ENCODE measurements at regions not wholly inside any gene's neighbourhood (a gene's known extent, or its start where the extent isn't known, plus 50 kb on each side); places are given as distances from the start of the nearest gene placed in this dataset.

- DNase-seq (ENCODE audit: low read depth) = no peak
Observed at GRCh38 chr16:80081846-80082245, 458.9 kb upstream of the DYNLRB2 start.

- DNase-seq (ENCODE audit: low read depth) = no peak
Observed at GRCh38 chr16:80080287-80080851, 460.4 kb upstream of the DYNLRB2 start.

- no peak for DNase-seq (ENCODE audit: low read depth)
Observed at GRCh38 chr16:80079072-80079471, 461.7 kb upstream of the DYNLRB2 start.

GRCh38 chr16:80077696-80078095 lies 463.1 kb upstream of the DYNLRB2 start:
- no peak for DNase-seq (ENCODE audit: low read depth)

- DNase-seq (ENCODE audit: low read depth) = no peak
Observed at GRCh38 chr16:80074329-80074728, 466.5 kb upstream of the DYNLRB2 start.

GRCh38 chr16:80071964-80072456 lies 468.8 kb upstream of the DYNLRB2 start:
- DNase-seq (ENCODE audit: low read depth) = no peak

GRCh38 chr16:80066805-80067580 lies 466.5 kb upstream of the MAF start:
- DNase-seq (ENCODE audit: low read depth) = no peak

GRCh38 chr16:80065541-80065940 lies 465.0 kb upstream of the MAF start:
- no peak for DNase-seq (ENCODE audit: low read depth)

- no peak for DNase-seq (ENCODE audit: low read depth)
Observed at GRCh38 chr16:80063713-80064069, 463.2 kb upstream of the MAF start.

GRCh38 chr16:80063031-80063712 lies 462.6 kb upstream of the MAF start:
- DNase-seq (ENCODE audit: low read depth) = no peak

GRCh38 chr16:80062361-80063030 lies 462.0 kb upstream of the MAF start:
- no peak for DNase-seq (ENCODE audit: low read depth)

- DNase-seq (ENCODE audit: low read depth) = no peak
Observed at GRCh38 chr16:80060470-80060869, 459.9 kb upstream of the MAF start.

GRCh38 chr16:80059836-80060235 lies 459.3 kb upstream of the MAF start:
- no peak for DNase-seq (ENCODE audit: low read depth)

- no peak for DNase-seq (ENCODE audit: low read depth)
Observed at GRCh38 chr16:80058214-80058613, 457.7 kb upstream of the MAF start.

GRCh38 chr16:80056324-80056723 lies 455.8 kb upstream of the MAF start:
- peak; percentile 54 for DNase-seq (ENCODE audit: low read depth)

GRCh38 chr16:80055831-80056230 lies 455.3 kb upstream of the MAF start:
- no peak for DNase-seq (ENCODE audit: low read depth)

GRCh38 chr16:80054647-80055046 lies 454.1 kb upstream of the MAF start:
- no peak for DNase-seq (ENCODE audit: low read depth)

GRCh38 chr16:80051040-80051439 lies 450.5 kb upstream of the MAF start:
- no peak for DNase-seq (ENCODE audit: low read depth)

- no peak for DNase-seq (ENCODE audit: low read depth)
Observed at GRCh38 chr16:80048250-80048649, 447.7 kb upstream of the MAF start.

- no peak for DNase-seq (ENCODE audit: low read depth)
Observed at GRCh38 chr16:80047842-80048241, 447.3 kb upstream of the MAF start.

- DNase-seq (ENCODE audit: low read depth) = no peak
Observed at GRCh38 chr16:80046848-80047247, 446.3 kb upstream of the MAF start.

GRCh38 chr16:80046261-80046660 lies 445.7 kb upstream of the MAF start:
- no peak for DNase-seq (ENCODE audit: low read depth)

GRCh38 chr16:80045861-80046260 lies 445.3 kb upstream of the MAF start:
- no peak for DNase-seq (ENCODE audit: low read depth)

All from fibroblast of gingiva (primary cell).